ENCODE measurements at regions not wholly inside any gene's neighbourhood (a gene's known extent, or its start where the extent isn't known, plus 50 kb on each side); places are given as distances from the start of the nearest gene placed in this dataset.

DNA sequence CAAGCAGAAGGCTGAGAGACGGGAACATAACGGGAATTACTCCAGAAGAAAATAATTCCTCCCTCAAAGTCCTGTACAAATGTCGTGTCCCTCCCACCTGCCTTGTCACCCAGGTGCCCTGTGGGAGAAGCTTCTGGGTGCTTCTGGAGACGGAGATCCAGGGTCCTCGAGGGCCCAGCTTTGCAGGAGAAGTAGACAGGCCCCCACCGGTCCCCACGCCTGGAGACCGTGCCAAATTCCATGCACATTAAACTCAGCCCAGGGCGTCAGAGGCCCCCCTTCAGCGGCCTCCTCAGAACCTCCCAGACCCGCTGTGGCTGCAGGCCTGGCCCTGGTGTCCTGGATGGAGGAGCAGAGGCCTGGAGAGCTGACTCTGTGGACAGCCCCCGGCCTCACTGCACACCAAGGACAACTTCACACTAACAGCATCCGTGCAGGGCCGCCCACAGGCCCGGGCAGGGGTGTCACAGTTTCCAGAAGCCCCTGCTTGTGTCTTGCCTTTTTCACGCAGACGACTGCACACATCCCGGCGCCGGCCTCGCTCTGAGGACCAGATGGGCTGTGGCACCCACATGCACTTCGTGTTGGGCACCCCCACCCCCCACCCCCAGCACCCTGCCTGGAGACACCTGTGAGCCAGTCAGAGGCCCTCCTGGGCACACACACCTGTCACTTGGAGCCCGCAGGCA, 734.3 kb downstream of the BRD1 start:
- TF ChIP-seq JUNB (IDR thresholded peaks at IDR 0.05; ENCODE audit: unreplicated experiment) (no peak), POLR2AphosphoS5 (IDR thresholded peaks at IDR 0.05; ENCODE audit: low read depth) (no peak), EZH2 (IDR thresholded peaks at IDR 0.05; ENCODE audit: low read depth, unreplicated experiment) (no peak), CREB1 (CRISPR knock-in tag; IDR thresholded peaks at IDR 0.05; ENCODE audit: low read depth) (no peak)
- TF ChIP-seq, protein P1, sequence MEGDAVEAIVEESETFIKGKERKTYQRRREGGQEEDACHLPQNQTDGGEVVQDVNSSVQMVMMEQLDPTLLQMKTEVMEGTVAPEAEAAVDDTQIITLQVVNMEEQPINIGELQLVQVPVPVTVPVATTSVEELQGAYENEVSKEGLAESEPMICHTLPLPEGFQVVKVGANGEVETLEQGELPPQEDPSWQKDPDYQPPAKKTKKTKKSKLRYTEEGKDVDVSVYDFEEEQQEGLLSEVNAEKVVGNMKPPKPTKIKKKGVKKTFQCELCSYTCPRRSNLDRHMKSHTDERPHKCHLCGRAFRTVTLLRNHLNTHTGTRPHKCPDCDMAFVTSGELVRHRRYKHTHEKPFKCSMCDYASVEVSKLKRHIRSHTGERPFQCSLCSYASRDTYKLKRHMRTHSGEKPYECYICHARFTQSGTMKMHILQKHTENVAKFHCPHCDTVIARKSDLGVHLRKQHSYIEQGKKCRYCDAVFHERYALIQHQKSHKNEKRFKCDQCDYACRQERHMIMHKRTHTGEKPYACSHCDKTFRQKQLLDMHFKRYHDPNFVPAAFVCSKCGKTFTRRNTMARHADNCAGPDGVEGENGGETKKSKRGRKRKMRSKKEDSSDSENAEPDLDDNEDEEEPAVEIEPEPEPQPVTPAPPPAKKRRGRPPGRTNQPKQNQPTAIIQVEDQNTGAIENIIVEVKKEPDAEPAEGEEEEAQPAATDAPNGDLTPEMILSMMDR (conservative IDR thresholded peaks at IDR 0.05; ENCODE audit: low read depth in 2 of 2), result no peak

Measured in GM23338 (cell line).